ENCODE measurements at regions not wholly inside any gene's neighbourhood (a gene's known extent, or its start where the extent isn't known, plus 50 kb on each side); places are given as distances from the start of the nearest gene placed in this dataset.

DNA sequence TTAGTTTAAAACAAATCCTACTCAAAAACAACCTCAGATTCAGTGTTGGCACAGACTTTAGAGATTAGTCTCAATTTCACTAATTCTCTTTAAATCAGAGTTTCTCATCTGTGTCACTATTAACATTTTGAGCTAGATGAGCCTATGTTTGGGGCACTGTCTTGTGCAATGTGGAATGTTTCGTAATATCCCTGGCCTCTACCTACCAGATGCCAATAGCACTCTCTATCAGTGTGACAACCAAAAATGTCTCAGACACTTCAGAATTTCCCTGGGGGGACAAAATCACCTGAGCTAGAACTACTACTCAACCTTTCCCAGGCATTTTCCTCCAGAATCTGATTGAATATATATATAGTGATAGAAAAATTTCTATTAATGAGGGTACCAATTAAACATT is 465.2 kb upstream of the RGMB start:
- H3K27ac ChIP-seq = no peak overlapping the region
- DNase-seq = no peak
- no peaks in the 10 kb centered on the region for H3K4me1 ChIP-seq
- no peaks in the 10 kb centered on the region for H3K9me3 ChIP-seq
- WGBS, 2 donors = 97 to 100% methylated on average over 1 of the region's 1 CpG
- no peaks in the 10 kb centered on the region for H3K36me3 ChIP-seq
- no peaks in the 10 kb centered on the region for H3K27me3 ChIP-seq
- no peak for TF ChIP-seq POLR2A (IDR thresholded peaks at IDR 0.05)
- TF ChIP-seq, protein P1, sequence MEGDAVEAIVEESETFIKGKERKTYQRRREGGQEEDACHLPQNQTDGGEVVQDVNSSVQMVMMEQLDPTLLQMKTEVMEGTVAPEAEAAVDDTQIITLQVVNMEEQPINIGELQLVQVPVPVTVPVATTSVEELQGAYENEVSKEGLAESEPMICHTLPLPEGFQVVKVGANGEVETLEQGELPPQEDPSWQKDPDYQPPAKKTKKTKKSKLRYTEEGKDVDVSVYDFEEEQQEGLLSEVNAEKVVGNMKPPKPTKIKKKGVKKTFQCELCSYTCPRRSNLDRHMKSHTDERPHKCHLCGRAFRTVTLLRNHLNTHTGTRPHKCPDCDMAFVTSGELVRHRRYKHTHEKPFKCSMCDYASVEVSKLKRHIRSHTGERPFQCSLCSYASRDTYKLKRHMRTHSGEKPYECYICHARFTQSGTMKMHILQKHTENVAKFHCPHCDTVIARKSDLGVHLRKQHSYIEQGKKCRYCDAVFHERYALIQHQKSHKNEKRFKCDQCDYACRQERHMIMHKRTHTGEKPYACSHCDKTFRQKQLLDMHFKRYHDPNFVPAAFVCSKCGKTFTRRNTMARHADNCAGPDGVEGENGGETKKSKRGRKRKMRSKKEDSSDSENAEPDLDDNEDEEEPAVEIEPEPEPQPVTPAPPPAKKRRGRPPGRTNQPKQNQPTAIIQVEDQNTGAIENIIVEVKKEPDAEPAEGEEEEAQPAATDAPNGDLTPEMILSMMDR (IDR thresholded peaks at IDR 0.05) = no peak
- no peak overlapping the region for H3K4me3 ChIP-seq (replicated peaks in 1 of 3)
- intact Hi-C loops (cut with DNase I) = no loop called here

DNA sequence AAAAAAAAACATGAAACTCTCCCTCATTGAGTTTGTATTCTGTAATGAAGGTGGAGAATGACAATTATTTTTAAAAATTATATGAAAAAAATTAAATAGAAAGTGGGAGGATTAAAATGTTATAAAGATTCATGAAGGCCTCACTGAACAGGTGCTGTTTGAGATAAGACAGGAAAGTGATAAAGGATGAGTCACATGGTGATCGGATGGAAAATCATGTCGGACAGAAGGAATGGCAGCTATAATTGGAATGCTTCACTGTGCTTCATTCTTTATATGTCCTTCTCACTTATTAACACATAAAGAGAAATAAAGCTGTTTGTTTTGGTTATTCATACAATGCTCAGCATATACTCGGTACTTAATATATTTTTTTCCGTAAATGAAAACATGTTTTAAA is 464.5 kb upstream of the RGMB start:
- DNase-seq = no peak
- intact Hi-C loops (cut with DNase I) = no loop called here
- Histone ChIP-seq H3K4me1 (no peaks in the 10 kb centered on the region), H3K27me3 (no peaks in the 10 kb centered on the region), H3K9me3 (no peaks in the 10 kb centered on the region), H3K4me3 (replicated peaks in 1 of 3) (no peak overlapping the region), H3K36me3 (no peaks in the 10 kb centered on the region), H3K27ac (no peak overlapping the region)
- 94 to 95% methylated on average over 4 of the region's 4 CpGs for WGBS, 2 donors
- no peak for TF ChIP-seq POLR2A (IDR thresholded peaks at IDR 0.05)
- TF ChIP-seq, protein P1 (IDR thresholded peaks at IDR 0.05) = no peak

DNA sequence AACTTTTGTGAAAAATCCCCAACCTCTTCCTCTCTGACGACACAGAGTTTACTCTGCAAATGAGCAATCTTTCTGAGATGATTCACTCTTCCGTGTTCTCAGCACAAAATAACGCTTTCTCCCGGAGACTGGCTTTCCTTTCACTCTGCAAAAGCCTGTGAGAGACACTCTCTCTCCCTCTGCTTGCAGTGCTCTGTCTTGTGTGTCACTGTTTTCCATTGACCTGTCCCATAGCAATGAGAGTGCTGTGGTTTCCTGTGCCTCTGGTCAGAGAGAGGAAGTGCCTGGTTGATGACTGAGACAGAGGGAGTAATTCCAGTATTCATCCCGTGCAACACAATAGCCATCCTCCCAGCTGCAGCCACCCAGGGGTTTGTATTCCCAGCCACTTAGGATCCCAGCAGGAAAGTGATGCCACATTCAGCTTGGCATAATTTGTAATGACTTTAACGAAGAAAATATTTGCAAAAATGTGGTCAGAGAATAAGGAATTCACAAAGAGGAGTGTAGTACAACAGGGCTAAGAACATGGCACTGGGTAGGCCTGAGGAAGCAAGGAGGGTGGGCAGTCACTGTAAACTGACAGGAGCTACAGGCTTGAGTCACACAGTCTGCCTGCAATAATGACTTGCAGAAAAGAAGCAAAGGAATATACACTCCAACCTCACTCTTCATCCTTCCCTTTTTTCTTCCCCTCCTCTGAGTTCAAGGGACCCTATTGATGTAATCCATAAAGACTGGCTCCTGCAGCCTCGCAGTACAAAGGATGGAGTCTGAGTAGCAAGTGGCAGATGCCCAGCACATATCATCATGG is 463.5 kb upstream of the RGMB start:
- no peak overlapping the region for H3K4me3 ChIP-seq (replicated peaks in 1 of 3)
- intact Hi-C loops (cut with DNase I) = no loop called here
- H3K27me3 ChIP-seq = no peaks in the 10 kb centered on the region
- DNase-seq = no peak
- WGBS, 2 donors = 37 to 48% methylated on average over 7 of the region's 7 CpGs
- no peak overlapping the region for H3K27ac ChIP-seq
- TF ChIP-seq POLR2A (IDR thresholded peaks at IDR 0.05) = no peak
- TF ChIP-seq, protein P1 (IDR thresholded peaks at IDR 0.05) = no peak
- no peaks in the 10 kb centered on the region for H3K9me3 ChIP-seq
- H3K4me1 ChIP-seq = no peaks in the 10 kb centered on the region
- no peaks in the 10 kb centered on the region for H3K36me3 ChIP-seq

DNA sequence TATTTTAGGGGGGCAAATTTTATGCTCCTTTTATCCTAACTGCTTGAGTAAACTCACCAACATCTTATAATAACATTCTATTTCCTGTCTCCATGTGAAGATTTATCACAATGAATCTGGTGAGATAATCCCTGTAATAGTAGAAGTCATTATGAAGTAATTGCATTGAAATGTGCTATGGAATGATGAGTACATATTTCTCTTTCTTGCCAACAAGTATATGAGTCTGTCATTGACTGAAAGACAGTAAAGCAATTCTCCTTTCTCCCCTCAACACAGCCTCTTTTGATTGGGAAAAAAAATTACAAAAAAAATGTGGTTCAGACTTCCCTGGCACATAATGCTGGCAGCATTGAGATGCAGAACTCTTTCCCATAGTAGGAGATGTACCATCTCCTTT is 459.2 kb upstream of the RGMB start:
- Histone ChIP-seq H3K4me1 (no peaks in the 10 kb centered on the region), H3K27me3 (no peaks in the 10 kb centered on the region), H3K36me3 (no peaks in the 10 kb centered on the region), H3K9me3 (no peaks in the 10 kb centered on the region), H3K27ac (no peak overlapping the region), H3K4me3 (replicated peaks in 1 of 3) (no peak overlapping the region)
- DNase-seq = no peak
- intact Hi-C loops (cut with DNase I) = no loop called here
- no peak for TF ChIP-seq POLR2A (IDR thresholded peaks at IDR 0.05)
- TF ChIP-seq, protein P1 (IDR thresholded peaks at IDR 0.05) = no peak

DNA sequence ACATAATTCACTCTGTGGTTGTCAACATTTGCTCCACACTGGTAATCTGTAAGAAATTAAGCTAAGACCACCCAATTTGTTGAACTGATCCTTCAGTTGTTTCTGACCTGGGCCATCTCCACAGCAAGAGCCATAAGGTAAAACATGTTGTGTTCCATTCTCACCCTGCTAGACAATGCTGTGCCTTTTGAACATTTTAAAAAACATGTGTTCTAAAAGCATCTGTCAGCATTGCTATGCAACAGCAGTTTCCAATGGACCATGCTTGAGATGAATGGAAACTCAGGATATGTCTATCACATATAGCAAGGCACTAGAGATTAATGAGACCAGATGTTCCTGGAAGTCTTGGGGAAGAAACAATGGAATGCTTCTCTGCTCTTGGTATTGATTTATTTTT is 455.1 kb upstream of the RGMB start:
- H3K27me3 ChIP-seq = no peaks in the 10 kb centered on the region
- intact Hi-C loops (cut with DNase I) = no loop called here
- no peak overlapping the region for H3K27ac ChIP-seq
- H3K4me1 ChIP-seq = no peaks in the 10 kb centered on the region
- TF ChIP-seq POLR2A (IDR thresholded peaks at IDR 0.05) = no peak
- TF ChIP-seq, protein P1 (IDR thresholded peaks at IDR 0.05) = no peak
- H3K36me3 ChIP-seq = no peaks in the 10 kb centered on the region
- no peaks in the 10 kb centered on the region for H3K9me3 ChIP-seq
- DNase-seq = no peak
- no peak overlapping the region for H3K4me3 ChIP-seq (replicated peaks in 1 of 3)
